KMS-11 (cell line): ENCODE measurements at regions not wholly inside any gene's neighbourhood (a gene's known extent, or its start where the extent isn't known, plus 50 kb on each side); places are given as distances from the start of the nearest gene placed in this dataset.

Experiments
- H2AFZ ChIP-seq: fragments of 200-600 bp; sonication (generic); 2 replicates; pipeline ENCODE4 v1.6.1; 2016; ENCODE audit warnings: antibody characterized with exemption, mixed run types, low read depth
- H3K27ac ChIP-seq: fragments of 200-600 bp; sonication (generic); 2 replicates; pipeline ENCODE4 v1.6.1; 2016; ENCODE audit warnings: mild to moderate bottlenecking, mixed run types
- H3K27me3 ChIP-seq: fragments of 200-600 bp; sonication (generic); 2 replicates; pipeline ENCODE4 v1.6.1; 2017; ENCODE audit warnings: mild to moderate bottlenecking, low read depth, mixed run types, moderate library complexity; ENCODE audit not compliant: insufficient read depth
- H3K36me3 ChIP-seq: fragments of 200-600 bp; sonication (generic); 2 replicates; pipeline ENCODE4 v1.6.1; 2017; ENCODE audit warnings: mild to moderate bottlenecking, mixed run types; ENCODE audit not compliant: insufficient read depth
- H3K4me1 ChIP-seq: fragments of 200-600 bp; sonication (generic); 2 replicates; pipeline ENCODE4 v1.6.1; 2016; ENCODE audit warnings: mild to moderate bottlenecking, low read depth, mixed run types; ENCODE audit not compliant: poor library complexity, severe bottlenecking
- H3K4me2 ChIP-seq: fragments of 200-600 bp; sonication (generic); 2 replicates; pipeline ENCODE4 v1.7.0; 2016; ENCODE audit warnings: mild to moderate bottlenecking, mixed run types
- H3K4me3 ChIP-seq: fragments of 200-600 bp; sonication (generic); IDR thresholded peaks from 2 replicates; pipeline ENCODE4 v1.6.1; 2017; ENCODE audit warnings: low read depth, low read length, mixed read lengths; ENCODE audit not compliant: insufficient read depth
- H3K79me2 ChIP-seq: fragments of 200-600 bp; sonication (generic); 2 replicates; pipeline ENCODE4 v1.6.1; 2016; ENCODE audit warnings: low read depth, mixed run types; ENCODE audit not compliant: insufficient read depth
- H3K9ac ChIP-seq: fragments of 200-600 bp; sonication (generic); 2 replicates; pipeline ENCODE4 v1.6.1; 2016; ENCODE audit warnings: mild to moderate bottlenecking, mixed run types
- H4K20me1 ChIP-seq: fragments of 200-600 bp; sonication (generic); 2 replicates; pipeline ENCODE4 v1.6.1; 2016; ENCODE audit warnings: mild to moderate bottlenecking, mixed run types; ENCODE audit not compliant: insufficient read depth
- TF ChIP-seq, protein P1 (sequence below): fragments of 200-600 bp; sonication (generic); conservative IDR thresholded peaks from 2 replicates; pipeline ENCODE4 v1.6.1; 2017; ENCODE audit warnings: low read depth, mild to moderate bottlenecking, antibody characterized with exemption, low read length, moderate library complexity, mixed read lengths

DNA sequence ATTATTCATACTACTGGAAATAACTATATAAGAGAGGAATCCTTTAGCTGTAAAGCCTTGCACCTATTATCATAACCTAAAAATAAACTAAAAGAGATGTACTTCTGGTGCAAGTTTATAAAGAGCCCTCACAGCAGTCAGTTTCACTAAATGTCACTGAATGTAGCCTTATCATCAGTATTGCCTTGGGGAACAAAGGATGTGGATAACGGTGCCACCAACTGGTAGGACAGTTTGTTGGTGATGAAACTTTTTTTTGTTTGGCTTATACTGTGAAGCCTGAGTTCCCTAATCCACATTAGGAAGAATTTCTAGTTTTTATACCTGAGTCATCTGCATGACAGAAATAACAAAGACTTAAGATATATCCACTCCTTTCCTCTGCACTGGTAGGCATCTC lies 117.9 kb upstream of the COL1A2 start:
- Histone ChIP-seq H3K4me2 (no peak overlapping the region), H2AFZ (no peak overlapping the region), H3K79me2 (no peaks in the 10 kb centered on the region), H3K4me3 (no peak overlapping the region), H3K27me3 (no peaks in the 10 kb centered on the region), H3K27ac (no peak overlapping the region), H3K36me3 (no peaks in the 10 kb centered on the region), H4K20me1 (no peaks in the 10 kb centered on the region), H3K9ac (no peak overlapping the region), H3K4me1 (no peaks in the 10 kb centered on the region)
- TF ChIP-seq, protein P1, sequence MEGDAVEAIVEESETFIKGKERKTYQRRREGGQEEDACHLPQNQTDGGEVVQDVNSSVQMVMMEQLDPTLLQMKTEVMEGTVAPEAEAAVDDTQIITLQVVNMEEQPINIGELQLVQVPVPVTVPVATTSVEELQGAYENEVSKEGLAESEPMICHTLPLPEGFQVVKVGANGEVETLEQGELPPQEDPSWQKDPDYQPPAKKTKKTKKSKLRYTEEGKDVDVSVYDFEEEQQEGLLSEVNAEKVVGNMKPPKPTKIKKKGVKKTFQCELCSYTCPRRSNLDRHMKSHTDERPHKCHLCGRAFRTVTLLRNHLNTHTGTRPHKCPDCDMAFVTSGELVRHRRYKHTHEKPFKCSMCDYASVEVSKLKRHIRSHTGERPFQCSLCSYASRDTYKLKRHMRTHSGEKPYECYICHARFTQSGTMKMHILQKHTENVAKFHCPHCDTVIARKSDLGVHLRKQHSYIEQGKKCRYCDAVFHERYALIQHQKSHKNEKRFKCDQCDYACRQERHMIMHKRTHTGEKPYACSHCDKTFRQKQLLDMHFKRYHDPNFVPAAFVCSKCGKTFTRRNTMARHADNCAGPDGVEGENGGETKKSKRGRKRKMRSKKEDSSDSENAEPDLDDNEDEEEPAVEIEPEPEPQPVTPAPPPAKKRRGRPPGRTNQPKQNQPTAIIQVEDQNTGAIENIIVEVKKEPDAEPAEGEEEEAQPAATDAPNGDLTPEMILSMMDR, result no peak; the same call in 1 of the 2 replicates

DNA sequence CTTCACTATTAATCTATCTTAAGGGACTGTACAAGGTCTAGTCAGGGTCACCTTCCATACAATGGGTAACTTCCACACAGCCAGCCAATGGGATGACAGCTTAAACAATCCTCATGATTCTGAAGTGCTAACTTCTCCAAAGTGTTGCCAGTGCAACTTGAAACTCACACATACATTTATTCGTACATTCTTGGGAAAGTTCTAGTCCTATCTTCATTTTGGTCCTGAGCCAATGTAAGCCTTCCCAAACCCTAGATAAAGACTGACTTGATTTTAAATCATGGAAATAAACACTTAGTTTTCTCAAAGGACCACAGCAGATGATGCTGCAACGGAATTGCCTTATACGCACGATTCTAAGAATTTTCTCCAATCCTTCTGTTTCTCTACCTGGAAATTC lies 117.5 kb upstream of the COL1A2 start:
- H2AFZ ChIP-seq, result no peak overlapping the region
- no peaks in the 10 kb centered on the region for H4K20me1 ChIP-seq
- H3K36me3 ChIP-seq, result no peaks in the 10 kb centered on the region
- H3K4me2 ChIP-seq, result no peak overlapping the region
- no peak overlapping the region for H3K4me3 ChIP-seq
- no peaks in the 10 kb centered on the region for H3K27me3 ChIP-seq
- no peaks in the 10 kb centered on the region for H3K4me1 ChIP-seq
- H3K79me2 ChIP-seq, result no peaks in the 10 kb centered on the region
- TF ChIP-seq, protein P1, result no peak
- no peak overlapping the region for H3K9ac ChIP-seq
- H3K27ac ChIP-seq, result no peak overlapping the region

GRCh38 chr7:94280851-94281250 lies 113.8 kb upstream of the COL1A2 start:
- H3K79me2 ChIP-seq, result no peaks in the 10 kb centered on the region
- H3K4me2 ChIP-seq, result no peak overlapping the region
- H3K4me1 ChIP-seq, result no peaks in the 10 kb centered on the region
- no peaks in the 10 kb centered on the region for H3K27me3 ChIP-seq
- H3K4me3 ChIP-seq, result no peak overlapping the region
- no peaks in the 10 kb centered on the region for H3K36me3 ChIP-seq
- TF ChIP-seq, protein P1, result no peak
- H3K27ac ChIP-seq, result no peak overlapping the region
- no peak overlapping the region for H2AFZ ChIP-seq
- H4K20me1 ChIP-seq, result no peaks in the 10 kb centered on the region
- H3K9ac ChIP-seq, result no peak overlapping the region

DNA sequence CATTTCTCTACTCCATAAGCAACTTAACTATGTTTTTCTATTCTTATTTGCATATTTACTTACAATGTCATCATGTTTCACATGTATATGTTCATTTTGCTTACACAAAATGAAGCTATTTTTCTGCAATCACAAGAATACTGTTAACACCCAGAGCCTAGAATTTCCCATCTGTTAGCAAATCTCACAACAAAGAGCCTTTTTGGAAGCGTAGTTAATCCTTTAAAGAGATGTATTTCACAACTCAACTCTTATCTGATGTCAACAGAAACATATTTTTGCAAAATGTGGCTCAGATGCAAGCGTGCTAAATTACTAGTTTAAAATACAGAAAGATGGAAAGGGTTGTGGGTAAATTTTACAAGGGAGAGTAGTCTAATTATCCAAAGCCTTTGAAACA lies 110.6 kb upstream of the COL1A2 start:
- no peak overlapping the region for H3K9ac ChIP-seq
- H4K20me1 ChIP-seq, result no peaks in the 10 kb centered on the region
- no peak overlapping the region for H3K4me2 ChIP-seq
- TF ChIP-seq, protein P1, result no peak
- no peaks in the 10 kb centered on the region for H3K79me2 ChIP-seq
- no peak overlapping the region for H2AFZ ChIP-seq
- H3K27me3 ChIP-seq, result no peaks in the 10 kb centered on the region
- no peak overlapping the region for H3K27ac ChIP-seq
- H3K36me3 ChIP-seq, result no peaks in the 10 kb centered on the region
- no peak overlapping the region for H3K4me3 ChIP-seq
- H3K4me1 ChIP-seq, result no peaks in the 10 kb centered on the region

DNA sequence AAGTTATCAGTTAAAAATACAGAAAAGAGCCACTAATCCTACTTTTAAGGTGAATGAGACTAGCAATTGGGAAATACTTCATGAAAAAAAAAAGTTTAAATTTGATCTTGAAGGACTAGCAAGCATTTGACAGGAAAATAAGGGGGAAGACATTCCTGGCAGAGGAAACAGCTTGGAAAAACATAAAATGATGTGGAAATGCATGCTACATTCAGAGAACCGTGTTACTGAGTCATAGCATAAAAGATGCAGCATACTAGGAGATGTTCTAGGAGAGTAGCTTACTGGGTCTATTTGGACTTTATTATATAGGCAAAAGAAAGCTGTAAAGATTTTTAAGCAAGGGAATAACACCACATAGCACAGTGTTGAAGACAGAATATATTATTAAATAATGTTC lies 108.6 kb upstream of the COL1A2 start:
- Histone ChIP-seq H2AFZ (no peak overlapping the region), H4K20me1 (no peaks in the 10 kb centered on the region), H3K27ac (no peak overlapping the region), H3K4me1 (no peaks in the 10 kb centered on the region), H3K4me2 (no peak overlapping the region), H3K9ac (no peak overlapping the region), H3K79me2 (no peaks in the 10 kb centered on the region), H3K4me3 (no peak overlapping the region), H3K27me3 (no peaks in the 10 kb centered on the region), H3K36me3 (no peaks in the 10 kb centered on the region)
- TF ChIP-seq, protein P1, result no peak
